GM12874 (cell line): ENCODE measurements at regions not wholly inside any gene's neighbourhood (a gene's known extent, or its start where the extent isn't known, plus 50 kb on each side); places are given as distances from the start of the nearest gene placed in this dataset.

Experiments
- CTCF ChIP-seq: IDR thresholded peaks from 2 replicates; pipeline ENCODE4 v1.5.1; 2011; ENCODE audit warnings: low read depth, mild to moderate bottlenecking, control low read depth, low read length, moderate library complexity; ENCODE audit not compliant: insufficient read depth

DNA sequence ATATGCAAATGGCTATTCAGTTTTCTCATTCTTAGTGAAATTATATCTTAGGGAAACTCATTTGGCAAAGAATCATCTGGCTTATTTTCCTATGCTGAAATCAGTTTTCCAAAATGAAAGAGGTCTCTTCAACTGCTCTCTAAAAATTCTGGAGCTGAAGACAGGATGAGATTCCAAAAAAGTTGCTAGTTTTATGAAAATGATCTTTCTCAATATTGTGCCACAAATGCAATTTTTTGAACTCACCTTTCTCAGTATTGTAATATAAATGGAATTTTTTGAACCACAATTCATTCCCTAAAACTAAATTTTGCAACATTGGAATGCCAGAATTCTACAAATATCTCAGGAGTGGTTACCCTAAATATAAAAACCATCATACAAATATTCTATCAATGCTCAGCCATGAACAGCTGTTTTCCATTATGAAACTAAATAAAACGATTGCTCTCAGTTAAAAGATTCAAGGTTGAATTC lies 147.7 kb upstream of the PKDCC start:
- TF ChIP-seq CTCF = no peak

DNA sequence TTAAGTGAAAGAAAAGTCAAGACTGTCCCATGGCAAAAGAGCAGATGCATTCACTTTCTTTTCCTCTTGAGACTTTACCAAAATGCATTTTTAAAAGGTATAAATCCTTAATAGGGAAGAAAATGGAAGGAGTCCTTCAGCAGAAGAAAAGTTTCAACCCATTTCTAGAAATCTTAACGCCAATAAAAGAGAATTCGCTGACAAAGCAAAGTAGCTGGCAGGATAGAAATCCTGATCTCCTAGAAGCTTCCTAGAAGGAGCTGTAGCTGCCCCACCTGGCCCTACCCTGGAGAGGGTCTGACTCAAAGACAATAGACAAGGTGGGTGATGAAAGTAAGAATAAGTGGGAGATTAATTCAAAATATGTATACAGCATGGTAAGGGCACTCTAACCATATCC lies 144.9 kb upstream of the PKDCC start:
- no peak for TF ChIP-seq CTCF

GRCh38 chr2:41903474-41904135 lies 144.2 kb upstream of the PKDCC start:
- TF ChIP-seq CTCF = no peak

DNA sequence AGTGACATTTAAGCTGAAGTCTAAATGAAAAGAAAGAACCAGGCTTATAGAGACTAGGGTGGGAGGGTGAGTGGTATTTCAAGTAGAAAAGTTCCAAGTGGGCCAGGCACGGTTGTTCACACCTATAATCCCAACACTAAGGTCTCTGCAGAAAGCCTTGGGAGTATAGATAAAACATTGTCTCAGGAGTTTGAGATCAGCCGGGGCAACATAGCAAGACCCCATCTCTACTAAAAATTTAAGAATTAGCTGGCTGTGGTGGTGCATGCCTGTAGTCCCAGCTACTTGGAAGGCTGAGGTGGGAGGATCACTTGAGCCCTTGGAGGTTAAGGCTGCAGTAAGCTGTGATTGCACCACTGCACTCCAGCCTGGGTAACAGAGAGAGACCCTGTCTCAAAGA lies 143.4 kb upstream of the PKDCC start:
- no peak for TF ChIP-seq CTCF

DNA sequence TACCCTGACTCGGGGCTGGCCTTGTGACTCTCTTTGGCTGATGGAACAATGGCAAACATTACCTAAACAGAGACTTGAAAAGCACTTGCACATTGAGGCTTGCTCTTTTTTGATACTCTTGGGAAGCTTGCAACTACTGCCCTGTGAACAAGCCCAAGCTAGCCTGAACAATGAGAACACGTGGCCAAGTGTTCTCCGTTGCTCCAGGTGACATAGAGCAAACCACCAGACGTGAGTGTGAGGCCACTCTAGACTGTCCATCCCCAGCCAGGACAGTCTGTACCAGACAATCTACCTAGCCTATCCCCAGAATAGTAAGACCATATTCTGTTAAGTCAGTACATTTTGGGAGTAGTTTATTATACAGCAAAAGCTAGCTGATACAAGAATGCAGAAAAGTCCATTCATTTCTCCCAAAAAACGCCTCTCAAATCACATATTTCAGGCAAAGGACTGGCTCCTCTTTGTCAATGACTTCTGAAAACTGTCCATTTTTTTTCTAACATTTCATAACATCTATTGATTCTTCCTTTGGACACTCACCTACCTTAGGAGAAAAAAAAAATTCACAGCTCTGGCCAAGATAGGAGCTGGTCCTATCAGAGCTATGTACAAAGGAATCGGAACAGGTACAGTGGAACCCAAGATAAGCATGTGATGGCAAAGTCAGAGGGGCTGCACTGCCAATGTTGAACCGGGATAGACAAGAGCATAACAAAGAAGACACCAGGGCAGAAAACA lies 142.1 kb upstream of the PKDCC start:
- no peak for TF ChIP-seq CTCF

- TF ChIP-seq CTCF = no peak
Observed at GRCh38 chr2:41906338-41906725, 141.5 kb upstream of the PKDCC start.

DNA sequence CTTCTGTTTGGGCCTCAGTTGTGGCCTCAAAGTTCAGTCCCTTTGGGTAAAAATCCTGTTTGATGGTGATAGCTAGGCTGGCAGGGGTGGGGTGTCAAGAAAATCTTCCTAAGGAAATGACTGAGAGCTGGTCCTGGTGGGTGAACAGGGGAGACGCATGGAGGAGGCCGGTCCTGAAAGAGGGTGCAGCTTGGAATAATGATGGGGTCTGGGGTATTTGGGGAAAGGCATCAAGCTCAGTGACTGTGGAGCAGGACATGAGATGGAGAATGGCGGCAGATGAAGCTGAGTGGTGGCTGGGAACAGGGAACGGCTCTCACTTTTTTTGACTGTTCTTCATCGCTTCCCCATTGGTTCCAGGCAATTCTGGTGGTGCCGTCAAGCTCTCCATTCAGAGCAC lies 140.7 kb upstream of the PKDCC start:
- no peak for TF ChIP-seq CTCF
